SK-MEL-5 (cell line): ENCODE measurements at regions not wholly inside any gene's neighbourhood (a gene's known extent, or its start where the extent isn't known, plus 50 kb on each side); places are given as distances from the start of the nearest gene placed in this dataset.

Experiments
- DNase-seq: peaks from one replicate; pipeline ENCODE4 v3.0.0-alpha.2; 2016; ENCODE audit warnings: low read depth, low spot score
- in situ Hi-C: cut with HindIII; loops from 2 replicates; pipeline ENCODE4 v1.10.0; 2016; ENCODE audit warnings: low sequenced_read_pairs, high pct_unique_total_duplicates, low pct_unique_long_range_greater_than_20kb

GRCh38 chr5:3068401-3068800 lies 316.9 kb upstream of the IRX2 start:
- in situ Hi-C loops, result no loop called here
- no peak for DNase-seq

- in situ Hi-C loops, result no loop called here
- DNase-seq, result no peak
Measured at GRCh38 chr5:3060283-3060682, 308.8 kb upstream of the IRX2 start.

- in situ Hi-C loops, result no loop called here
- DNase-seq, result no peak
Measured at GRCh38 chr5:3059488-3059887, 308.0 kb upstream of the IRX2 start.

GRCh38 chr5:3058942-3059341 lies 307.5 kb upstream of the IRX2 start:
- DNase-seq, result no peak
- in situ Hi-C loops, result no loop called here

- no peak for DNase-seq
- in situ Hi-C loops, result no loop called here
Measured at GRCh38 chr5:3056866-3057265, 305.4 kb upstream of the IRX2 start.

GRCh38 chr5:3051400-3051799 lies 299.9 kb upstream of the IRX2 start:
- no peak for DNase-seq
- in situ Hi-C loops, result no loop called here

GRCh38 chr5:3050863-3051262 lies 299.4 kb upstream of the IRX2 start:
- DNase-seq, result no peak
- in situ Hi-C loops, result no loop called here

- in situ Hi-C loops, result no loop called here
- DNase-seq, result no peak
Measured at GRCh38 chr5:3049261-3049660, 297.8 kb upstream of the IRX2 start.

GRCh38 chr5:3047212-3047774 lies 295.8 kb upstream of the IRX2 start:
- in situ Hi-C loops, result no loop called here
- DNase-seq, result no peak

GRCh38 chr5:3043600-3043999 lies 292.1 kb upstream of the IRX2 start:
- no peak for DNase-seq
- in situ Hi-C loops, result no loop called here

- in situ Hi-C loops, result no loop called here
- no peak for DNase-seq
Measured at GRCh38 chr5:3041001-3041400, 289.5 kb upstream of the IRX2 start.

- in situ Hi-C loops, result no loop called here
- DNase-seq, result no peak
Measured at GRCh38 chr5:3036041-3036788, 284.7 kb upstream of the IRX2 start.

GRCh38 chr5:3035452-3035851 lies 284.0 kb upstream of the IRX2 start:
- in situ Hi-C loops, result no loop called here

GRCh38 chr5:3034881-3035280 lies 283.4 kb upstream of the IRX2 start:
- no peak for DNase-seq
- in situ Hi-C loops, result no loop called here

More at GRCh38 chr5:3035452-3035851, 284.0 kb upstream of the IRX2 start:
- DNase-seq, result no peak

- DNase-seq, result no peak
- in situ Hi-C loops, result no loop called here
Measured at GRCh38 chr5:3034449-3034848, 283.0 kb upstream of the IRX2 start.

- DNase-seq, result no peak
- in situ Hi-C loops, result no loop called here
Measured at GRCh38 chr5:3033033-3033755, 281.7 kb upstream of the IRX2 start.

- in situ Hi-C loops, result no loop called here
- no peak for DNase-seq
Measured at GRCh38 chr5:3032513-3032912, 281.0 kb upstream of the IRX2 start.

GRCh38 chr5:3031733-3032378 lies 280.4 kb upstream of the IRX2 start:
- in situ Hi-C loops, result no loop called here
- DNase-seq, result no peak
